Transverse colon (tissue), 4 donors: ENCODE measurements at regions not wholly inside any gene's neighbourhood (a gene's known extent, or its start where the extent isn't known, plus 50 kb on each side); places are given as distances from the start of the nearest gene placed in this dataset.

Experiments
- EP300 ChIP-seq: sonication (generic); formaldehyde crosslinking; IDR thresholded peaks from one replicate; pipeline ENCODE4 v1.6.1; 2017; ENCODE audit warnings: antibody characterized with exemption, low read depth
- POLR2A ChIP-seq: fragments of 450-650 bp; IDR thresholded peaks from one replicate; pipeline ENCODE4 v1.6.1; 2016; ENCODE audit warnings: antibody characterized with exemption, mild to moderate bottlenecking, moderate library complexity
- POLR2AphosphoS5 ChIP-seq, 3 donors: sonication (generic); formaldehyde crosslinking; IDR thresholded peaks; one replicate each; pipeline ENCODE4 v1.6.1; 2016; ENCODE audit warnings: antibody characterized with exemption in 3 of 3
- TF ChIP-seq, protein P1 (sequence below), 5 experiments: fragments of 200-600 bp in 3 of 5; fragments of 450-650 bp in 2 of 5; sonication (generic) in 3 of 5; IDR thresholded peaks; 1 replicate in 2 of 5; 2 replicates in 3 of 5; pipeline ENCODE4 v1.5.1; 2016 to 2017; ENCODE audit warnings: antibody characterized with exemption in 5 of 5, inconsistent platforms in 3 of 5, mild to moderate bottlenecking in 2 of 5, moderate library complexity in 1 of 5

DNA sequence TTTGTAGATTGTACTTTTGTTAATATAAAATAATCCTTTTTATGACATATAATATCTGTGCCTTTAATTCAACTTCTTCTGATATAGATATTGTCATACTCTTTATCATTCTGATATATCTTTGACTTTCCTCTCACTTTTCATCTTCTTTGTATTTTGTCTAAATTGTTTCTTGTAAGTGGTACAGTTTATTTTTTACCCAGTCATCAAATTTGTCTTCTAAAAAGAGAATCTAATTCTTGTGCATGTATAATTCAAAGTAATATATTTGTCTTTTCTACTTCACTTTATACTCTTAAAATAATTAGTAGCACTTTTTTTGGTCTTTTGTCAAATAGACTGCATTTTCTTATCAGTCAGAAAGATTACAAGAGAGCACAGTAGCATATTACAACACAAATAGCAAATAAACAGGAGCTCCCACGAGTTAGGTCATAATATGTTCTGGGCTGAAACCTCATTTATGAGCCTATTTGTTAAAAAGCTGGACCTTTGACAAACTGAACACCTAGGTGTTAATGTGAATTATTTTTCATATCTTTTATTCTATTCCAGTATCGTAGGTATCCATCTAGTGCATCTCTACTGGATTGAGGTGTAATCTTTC, 379.7 kb upstream of the B3GALT2 start:
- TF ChIP-seq, protein P1, sequence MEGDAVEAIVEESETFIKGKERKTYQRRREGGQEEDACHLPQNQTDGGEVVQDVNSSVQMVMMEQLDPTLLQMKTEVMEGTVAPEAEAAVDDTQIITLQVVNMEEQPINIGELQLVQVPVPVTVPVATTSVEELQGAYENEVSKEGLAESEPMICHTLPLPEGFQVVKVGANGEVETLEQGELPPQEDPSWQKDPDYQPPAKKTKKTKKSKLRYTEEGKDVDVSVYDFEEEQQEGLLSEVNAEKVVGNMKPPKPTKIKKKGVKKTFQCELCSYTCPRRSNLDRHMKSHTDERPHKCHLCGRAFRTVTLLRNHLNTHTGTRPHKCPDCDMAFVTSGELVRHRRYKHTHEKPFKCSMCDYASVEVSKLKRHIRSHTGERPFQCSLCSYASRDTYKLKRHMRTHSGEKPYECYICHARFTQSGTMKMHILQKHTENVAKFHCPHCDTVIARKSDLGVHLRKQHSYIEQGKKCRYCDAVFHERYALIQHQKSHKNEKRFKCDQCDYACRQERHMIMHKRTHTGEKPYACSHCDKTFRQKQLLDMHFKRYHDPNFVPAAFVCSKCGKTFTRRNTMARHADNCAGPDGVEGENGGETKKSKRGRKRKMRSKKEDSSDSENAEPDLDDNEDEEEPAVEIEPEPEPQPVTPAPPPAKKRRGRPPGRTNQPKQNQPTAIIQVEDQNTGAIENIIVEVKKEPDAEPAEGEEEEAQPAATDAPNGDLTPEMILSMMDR (IDR thresholded peaks at IDR 0.05) = no peak
- TF ChIP-seq POLR2AphosphoS5 (IDR thresholded peaks at IDR 0.05) (no peak), POLR2A (no peak), EP300 (no peak)
